Natural killer cell (primary cell): ENCODE measurements at regions not wholly inside any gene's neighbourhood (a gene's known extent, or its start where the extent isn't known, plus 50 kb on each side); places are given as distances from the start of the nearest gene placed in this dataset.

Experiments
- ATAC-seq, 3 donors: fragments of 150-1000 bp in 2 of 3; fragments of 200-7000 bp in 1 of 3; cut with Tn5 transposase; 1 replicate in 1 of 3; 2 replicates in 2 of 3; pipeline ENCODE4 v1.10.0; 2021; ENCODE audit warnings: mild to moderate bottlenecking in 2 of 3, moderate library complexity in 2 of 3
- DNase-seq, 2 donors: peaks; one replicate each; pipeline versions ENCODE4 v3.0.0 to v3.0.0-alpha.2; 2013 to 2021; ENCODE audit warnings: mixed read lengths in 1 of 2
- H3K27ac ChIP-seq: one replicate; pipeline ENCODE4 v1.5.1; 2013; ENCODE audit warnings: mild to moderate bottlenecking, low read length
- H3K27me3 ChIP-seq: one replicate; pipeline ENCODE4 v1.6.1; 2013; ENCODE audit warnings: low read length; ENCODE audit not compliant: control insufficient read depth, insufficient read depth
- H3K36me3 ChIP-seq: one replicate; pipeline ENCODE4 v1.6.1; 2013; ENCODE audit warnings: low read length; ENCODE audit not compliant: control insufficient read depth, insufficient read depth
- H3K4me1 ChIP-seq: one replicate; pipeline ENCODE4 v1.6.1; 2013; ENCODE audit warnings: low read length; ENCODE audit not compliant: control insufficient read depth, insufficient read depth
- H3K4me3 ChIP-seq: one replicate; pipeline ENCODE4 v1.5.1; 2013; ENCODE audit warnings: low read length
- H3K9me3 ChIP-seq: one replicate; pipeline ENCODE4 v1.6.1; 2013; ENCODE audit warnings: low read length; ENCODE audit not compliant: control insufficient read depth, insufficient read depth
- H3K27ac Mint-ChIP-seq, 2 donors: one replicate each; pipeline ENCODE4 v1.8.0; 2022; ENCODE audit warnings: mild to moderate bottlenecking in 2 of 2, mixed read lengths in 2 of 2, moderate library complexity in 1 of 2
- H3K27me3 Mint-ChIP-seq, 2 donors: one replicate each; pipeline ENCODE4 v1.8.0; 2022; ENCODE audit warnings: low read depth in 2 of 2, mixed read lengths in 2 of 2
- H3K36me3 Mint-ChIP-seq: one replicate; pipeline ENCODE4 v1.8.0; 2022; ENCODE audit warnings: mixed read lengths
- H3K4me1 Mint-ChIP-seq, 2 donors: one replicate each; pipeline ENCODE4 v1.8.0; 2022; ENCODE audit warnings: mixed read lengths in 2 of 2
- H3K4me3 Mint-ChIP-seq: one replicate; pipeline ENCODE4 v1.8.0; 2022; ENCODE audit warnings: mild to moderate bottlenecking, moderate library complexity, mixed read lengths
- H3K9me3 Mint-ChIP-seq, 2 donors: one replicate each; pipeline ENCODE4 v1.8.0; 2022; ENCODE audit warnings: mixed read lengths in 2 of 2
- CTCF ChIP-seq: fragments of 200-600 bp; IDR thresholded peaks from one replicate; pipeline ENCODE4 v1.8.0; 2022; ENCODE audit warnings: antibody characterized with exemption
- WGBS: methylation state at CpG from one replicate; pipeline ENCODE4 v1.1.7; 2013; ENCODE audit warnings: missing lambda C conversion rate; ENCODE audit not compliant: insufficient coverage; 5-methylcytosine and 5-hydroxymethylcytosine counted together
- intact Hi-C: fragments of 100-400 bp; cut with micrococcal nuclease; formaldehyde crosslinking; loops from one replicate; pipeline ENCODE4 v1.14.2; 2022

GRCh38 chr2:238670111-238670585 is 177.7 kb upstream of the TWIST2 start:
- intact Hi-C loops: no loop called here
- Mint-ChIP-seq H3K27me3 (peaks cover 17 to 34% of the 10 kb centered on the region in 2 donors), H3K4me1 (no peaks in the 10 kb centered on the region), H3K4me3 (no peak overlapping the region), H3K9me3 (peaks cover 0 to 2% of the 10 kb centered on the region in 2 donors), H3K27ac (no peak overlapping the region), H3K36me3 (no peaks in the 10 kb centered on the region)
- ATAC-seq (no peak), DNase-seq (no peak)
- H3K36me3 ChIP-seq: no peaks in the 10 kb centered on the region
- H3K9me3 ChIP-seq: no peaks in the 10 kb centered on the region
- no peak overlapping the region for H3K4me3 ChIP-seq
- no peak overlapping the region for H3K27ac ChIP-seq
- no peak for TF ChIP-seq CTCF
- no peaks in the 10 kb centered on the region for H3K27me3 ChIP-seq
- WGBS: 67% methylated on average over 4 of the region's 4 CpGs
- H3K4me1 ChIP-seq: no peaks in the 10 kb centered on the region

- peaks cover 37 to 48% of the 10 kb centered on the region in 2 donors for H3K27me3 Mint-ChIP-seq
- H3K4me1 Mint-ChIP-seq: no peaks in the 10 kb centered on the region
- peaks cover 3 to 5% of the 10 kb centered on the region in 2 donors for H3K9me3 Mint-ChIP-seq
- Histone ChIP-seq H3K36me3 (no peaks in the 10 kb centered on the region), H3K27ac (no peak overlapping the region), H3K4me3 (no peak overlapping the region), H3K27me3 (no peaks in the 10 kb centered on the region), H3K9me3 (no peaks in the 10 kb centered on the region), H3K4me1 (no peaks in the 10 kb centered on the region)
- no peak for ATAC-seq
- no peak for DNase-seq
- H3K36me3 Mint-ChIP-seq: peaks cover 6% of the 10 kb centered on the region
- H3K4me3 Mint-ChIP-seq: no peak overlapping the region
- TF ChIP-seq CTCF: no peak
- intact Hi-C loops: no loop called here
- 79% methylated on average over 5 of the region's 5 CpGs for WGBS
- H3K27ac Mint-ChIP-seq: no peak overlapping the region
Measured at GRCh38 chr2:238682536-238682935, 165.3 kb upstream of the TWIST2 start.

GRCh38 chr2:238684362-238685326 is 163.2 kb upstream of the TWIST2 start:
- H3K27ac ChIP-seq: no peak overlapping the region
- peaks cover 24 to 44% of the 10 kb centered on the region in 2 donors for H3K27me3 Mint-ChIP-seq
- ATAC-seq: no peak
- TF ChIP-seq CTCF: no peak
- H3K27me3 ChIP-seq: no peaks in the 10 kb centered on the region
- no peaks in the 10 kb centered on the region for H3K9me3 Mint-ChIP-seq
- intact Hi-C loops: no loop called here
- no peak overlapping the region for H3K27ac Mint-ChIP-seq
- no peaks in the 10 kb centered on the region for H3K9me3 ChIP-seq
- WGBS: 83% methylated on average over 7 of the region's 8 CpGs
- no peaks in the 10 kb centered on the region for H3K4me1 ChIP-seq
- no peaks in the 10 kb centered on the region for H3K4me1 Mint-ChIP-seq
- no peak for DNase-seq
- no peaks in the 10 kb centered on the region for H3K36me3 ChIP-seq
- no peak overlapping the region for H3K4me3 Mint-ChIP-seq
- no peaks in the 10 kb centered on the region for H3K36me3 Mint-ChIP-seq
- H3K4me3 ChIP-seq: no peak overlapping the region
